Natural killer cell (primary cell): ENCODE measurements at regions not wholly inside any gene's neighbourhood (a gene's known extent, or its start where the extent isn't known, plus 50 kb on each side); places are given as distances from the start of the nearest gene placed in this dataset.

Experiments used
- ATAC-seq, 3 donors: fragments of 150-1000 bp in 2 of 3; fragments of 200-7000 bp in 1 of 3; cut with Tn5 transposase; 1 replicate in 1 of 3; 2 replicates in 2 of 3; pipeline ENCODE4 v1.10.0; 2021; ENCODE audit warnings: mild to moderate bottlenecking in 2 of 3, moderate library complexity in 2 of 3
- DNase-seq, 2 donors: peaks; one replicate each; pipeline versions ENCODE4 v3.0.0 to v3.0.0-alpha.2; 2013 to 2021; ENCODE audit warnings: mixed read lengths in 1 of 2
- H3K27ac ChIP-seq: one replicate; pipeline ENCODE4 v1.5.1; 2013; ENCODE audit warnings: mild to moderate bottlenecking, low read length
- H3K27me3 ChIP-seq: one replicate; pipeline ENCODE4 v1.6.1; 2013; ENCODE audit warnings: low read length; ENCODE audit not compliant: control insufficient read depth, insufficient read depth
- H3K36me3 ChIP-seq: one replicate; pipeline ENCODE4 v1.6.1; 2013; ENCODE audit warnings: low read length; ENCODE audit not compliant: control insufficient read depth, insufficient read depth
- H3K4me1 ChIP-seq: one replicate; pipeline ENCODE4 v1.6.1; 2013; ENCODE audit warnings: low read length; ENCODE audit not compliant: control insufficient read depth, insufficient read depth
- H3K4me3 ChIP-seq: one replicate; pipeline ENCODE4 v1.5.1; 2013; ENCODE audit warnings: low read length
- H3K9me3 ChIP-seq: one replicate; pipeline ENCODE4 v1.6.1; 2013; ENCODE audit warnings: low read length; ENCODE audit not compliant: control insufficient read depth, insufficient read depth
- H3K27ac Mint-ChIP-seq, 2 donors: one replicate each; pipeline ENCODE4 v1.8.0; 2022; ENCODE audit warnings: mild to moderate bottlenecking in 2 of 2, mixed read lengths in 2 of 2, moderate library complexity in 1 of 2
- H3K27me3 Mint-ChIP-seq, 2 donors: one replicate each; pipeline ENCODE4 v1.8.0; 2022; ENCODE audit warnings: low read depth in 2 of 2, mixed read lengths in 2 of 2
- H3K36me3 Mint-ChIP-seq: one replicate; pipeline ENCODE4 v1.8.0; 2022; ENCODE audit warnings: mixed read lengths
- H3K4me1 Mint-ChIP-seq, 2 donors: one replicate each; pipeline ENCODE4 v1.8.0; 2022; ENCODE audit warnings: mixed read lengths in 2 of 2
- H3K4me3 Mint-ChIP-seq: one replicate; pipeline ENCODE4 v1.8.0; 2022; ENCODE audit warnings: mild to moderate bottlenecking, moderate library complexity, mixed read lengths
- H3K9me3 Mint-ChIP-seq, 2 donors: one replicate each; pipeline ENCODE4 v1.8.0; 2022; ENCODE audit warnings: mixed read lengths in 2 of 2
- CTCF ChIP-seq: fragments of 200-600 bp; IDR thresholded peaks from one replicate; pipeline ENCODE4 v1.8.0; 2022; ENCODE audit warnings: antibody characterized with exemption
- WGBS: methylation state at CpG from one replicate; pipeline ENCODE4 v1.1.7; 2013; ENCODE audit warnings: missing lambda C conversion rate; ENCODE audit not compliant: insufficient coverage; 5-methylcytosine and 5-hydroxymethylcytosine counted together
- intact Hi-C: fragments of 100-400 bp; cut with micrococcal nuclease; formaldehyde crosslinking; loops from one replicate; pipeline ENCODE4 v1.14.2; 2022

- Mint-ChIP-seq H3K4me3 (no peak overlapping the region), H3K27ac (no peak overlapping the region), H3K36me3 (no peaks in the 10 kb centered on the region), H3K4me1 (no peaks in the 10 kb centered on the region), H3K27me3 (peaks cover 0 to 5% of the 10 kb centered on the region in 2 donors), H3K9me3 (no peaks in the 10 kb centered on the region)
- Histone ChIP-seq H3K4me1 (no peaks in the 10 kb centered on the region), H3K27ac (no peak overlapping the region), H3K27me3 (no peaks in the 10 kb centered on the region), H3K9me3 (no peaks in the 10 kb centered on the region), H3K36me3 (no peaks in the 10 kb centered on the region), H3K4me3 (no peak overlapping the region)
- ATAC-seq (no peak), DNase-seq (no peak)
- TF ChIP-seq CTCF, result no peak
- intact Hi-C loops, result no loop called here
- 88% methylated on average over 37 of the region's 37 CpGs for WGBS
Measured at GRCh38 chr14:96624661-96625425, 122.7 kb downstream of the PAPOLA start.

- Histone ChIP-seq H3K4me3 (no peak overlapping the region), H3K27me3 (no peaks in the 10 kb centered on the region), H3K27ac (no peak overlapping the region), H3K9me3 (no peaks in the 10 kb centered on the region), H3K36me3 (no peaks in the 10 kb centered on the region), H3K4me1 (no peaks in the 10 kb centered on the region)
- no peaks in the 10 kb centered on the region for H3K36me3 Mint-ChIP-seq
- H3K4me3 Mint-ChIP-seq, result no peak overlapping the region
- H3K9me3 Mint-ChIP-seq, result no peaks in the 10 kb centered on the region
- ATAC-seq (no peak), DNase-seq (no peak)
- H3K27me3 Mint-ChIP-seq, result peaks cover 0 to 5% of the 10 kb centered on the region in 2 donors
- no peak overlapping the region for H3K27ac Mint-ChIP-seq
- no peaks in the 10 kb centered on the region for H3K4me1 Mint-ChIP-seq
- TF ChIP-seq CTCF, result no peak
- WGBS, result 82% methylated on average over 22 of the region's 22 CpGs
- intact Hi-C loops, result no loop called here
Measured at GRCh38 chr14:96625426-96625985, 123.3 kb downstream of the PAPOLA start.

- 81% methylated on average over 16 of the region's 16 CpGs for WGBS
- intact Hi-C loops, result no loop called here
- Mint-ChIP-seq H3K4me1 (no peaks in the 10 kb centered on the region), H3K36me3 (no peaks in the 10 kb centered on the region), H3K27me3 (peaks cover 0 to 5% of the 10 kb centered on the region in 2 donors), H3K4me3 (no peak overlapping the region), H3K9me3 (no peaks in the 10 kb centered on the region), H3K27ac (no peak overlapping the region)
- no peak for TF ChIP-seq CTCF
- H3K27me3 ChIP-seq, result no peaks in the 10 kb centered on the region
- H3K27ac ChIP-seq, result no peak overlapping the region
- no peaks in the 10 kb centered on the region for H3K9me3 ChIP-seq
- ATAC-seq (no peak), DNase-seq (no peak)
- no peaks in the 10 kb centered on the region for H3K36me3 ChIP-seq
- no peaks in the 10 kb centered on the region for H3K4me1 ChIP-seq
- no peak overlapping the region for H3K4me3 ChIP-seq
Measured at GRCh38 chr14:96626121-96626768, 124.1 kb downstream of the PAPOLA start.
